HEK293 (cell line): ENCODE measurements at regions not wholly inside any gene's neighbourhood (a gene's known extent, or its start where the extent isn't known, plus 50 kb on each side); places are given as distances from the start of the nearest gene placed in this dataset.

Experiments used
- MYNN ChIP-seq: fragments of 450-650 bp; formaldehyde crosslinking; IDR thresholded peaks from 2 replicates; pipeline ENCODE4 v1.5.1; 2016; ENCODE audit warnings: missing biosample characterization, missing genetic modification characterization, borderline replicate concordance
- YY1 ChIP-seq: fragments of 450-650 bp; formaldehyde crosslinking; IDR thresholded peaks from 2 replicates; pipeline ENCODE4 v1.5.1; 2018; ENCODE audit warnings: missing biosample characterization, missing genetic modification characterization
- ZNF221 ChIP-seq: fragments of 450-650 bp; formaldehyde crosslinking; IDR thresholded peaks from 2 replicates; pipeline ENCODE4 v1.5.1; 2017; ENCODE audit warnings: missing biosample characterization, missing genetic modification characterization, borderline replicate concordance
- ZSCAN30 ChIP-seq: fragments of 450-650 bp; IDR thresholded peaks from 2 replicates; pipeline ENCODE4 v1.5.1; 2018; ENCODE audit warnings: missing biosample characterization, mild to moderate bottlenecking, missing genetic modification characterization, moderate library complexity
- TF ChIP-seq, protein P1 (sequence below): fragments of 450-650 bp; formaldehyde crosslinking; conservative IDR thresholded peaks from 2 replicates; pipeline ENCODE4 v1.5.1; 2016; ENCODE audit warnings: low read depth, missing biosample characterization, missing genetic modification characterization

DNA sequence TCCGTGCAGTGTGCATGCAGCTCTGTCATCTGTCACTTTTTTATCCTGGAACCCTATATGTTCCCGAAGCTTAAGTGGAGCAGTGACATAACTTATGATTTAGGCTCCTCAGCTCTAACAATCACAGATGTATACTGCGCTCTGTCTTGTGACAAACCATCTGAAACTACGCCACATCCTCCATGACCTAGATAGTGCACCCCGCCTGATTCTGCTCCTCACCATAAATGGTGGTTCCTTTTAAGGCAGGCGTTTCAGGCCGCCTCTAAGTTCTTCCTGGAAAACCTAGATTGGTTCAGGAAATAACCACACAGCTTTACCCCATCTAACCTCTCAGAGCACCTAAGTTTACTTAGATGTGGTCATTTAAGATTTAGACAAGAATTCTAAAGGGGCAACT lies 372.0 kb downstream of the CDH10 start:
- TF ChIP-seq, protein P1, sequence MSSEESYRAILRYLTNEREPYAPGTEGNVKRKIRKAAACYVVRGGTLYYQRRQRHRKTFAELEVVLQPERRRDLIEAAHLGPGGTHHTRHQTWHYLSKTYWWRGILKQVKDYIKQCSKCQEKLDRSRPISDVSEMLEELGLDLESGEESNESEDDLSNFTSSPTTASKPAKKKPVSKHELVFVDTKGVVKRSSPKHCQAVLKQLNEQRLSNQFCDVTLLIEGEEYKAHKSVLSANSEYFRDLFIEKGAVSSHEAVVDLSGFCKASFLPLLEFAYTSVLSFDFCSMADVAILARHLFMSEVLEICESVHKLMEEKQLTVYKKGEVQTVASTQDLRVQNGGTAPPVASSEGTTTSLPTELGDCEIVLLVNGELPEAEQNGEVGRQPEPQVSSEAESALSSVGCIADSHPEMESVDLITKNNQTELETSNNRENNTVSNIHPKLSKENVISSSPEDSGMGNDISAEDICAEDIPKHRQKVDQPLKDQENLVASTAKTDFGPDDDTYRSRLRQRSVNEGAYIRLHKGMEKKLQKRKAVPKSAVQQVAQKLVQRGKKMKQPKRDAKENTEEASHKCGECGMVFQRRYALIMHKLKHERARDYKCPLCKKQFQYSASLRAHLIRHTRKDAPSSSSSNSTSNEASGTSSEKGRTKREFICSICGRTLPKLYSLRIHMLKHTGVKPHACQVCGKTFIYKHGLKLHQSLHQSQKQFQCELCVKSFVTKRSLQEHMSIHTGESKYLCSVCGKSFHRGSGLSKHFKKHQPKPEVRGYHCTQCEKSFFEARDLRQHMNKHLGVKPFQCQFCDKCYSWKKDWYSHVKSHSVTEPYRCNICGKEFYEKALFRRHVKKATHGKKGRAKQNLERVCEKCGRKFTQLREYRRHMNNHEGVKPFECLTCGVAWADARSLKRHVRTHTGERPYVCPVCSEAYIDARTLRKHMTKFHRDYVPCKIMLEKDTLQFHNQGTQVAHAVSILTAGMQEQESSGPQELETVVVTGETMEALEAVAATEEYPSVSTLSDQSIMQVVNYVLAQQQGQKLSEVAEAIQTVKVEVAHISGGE (tag by site-specific recombination), result no peak
- TF ChIP-seq YY1 (tag by site-specific recombination) (no peak), ZNF221 (no peak), MYNN (tag by site-specific recombination) (no peak), ZSCAN30 (tag by site-specific recombination) (no peak)
